ENCODE measurements at regions not wholly inside any gene's neighbourhood (a gene's known extent, or its start where the extent isn't known, plus 50 kb on each side); places are given as distances from the start of the nearest gene placed in this dataset.
A peak's percentile ranks its signal among the peaks of the same experiment; 100 is the strongest.

DNA sequence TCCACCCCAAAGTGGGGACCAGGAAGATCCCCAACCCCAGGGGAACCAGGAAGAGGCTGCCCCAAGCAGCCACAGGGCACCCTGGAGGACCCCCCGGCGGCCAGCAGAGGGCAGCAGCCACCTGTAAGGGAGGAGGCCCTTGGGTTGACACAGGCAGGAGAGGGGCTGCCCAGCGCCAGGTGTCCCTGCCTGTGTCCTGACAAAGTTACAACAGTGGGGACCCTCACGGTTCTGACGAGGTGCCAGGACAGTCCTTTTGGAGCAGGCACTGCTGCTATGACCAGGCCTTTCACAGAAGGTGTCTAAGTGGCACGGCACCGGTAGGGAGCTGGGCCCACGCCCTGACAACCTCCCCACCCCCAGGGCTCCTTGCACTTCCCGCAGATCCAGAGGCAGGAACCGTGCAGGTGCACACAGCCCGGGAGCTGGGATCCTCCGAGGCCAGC, 176.7 kb downstream of the BMP7 start:
- no peaks in the 10 kb centered on the region for H4K20me1 ChIP-seq (ENCODE audit: insufficient read depth)
- CTCF ChIA-PET = interaction anchor here (0.6 to 3.2 kb wide), 7 partner anchors 47 to 535 kb away, joined by 3 to 100 read pairs (median 4); partner anchors contain the start of gene RAE1
- H3K79me2 ChIP-seq (ENCODE audit: insufficient read depth, low read length) = no peaks in the 10 kb centered on the region
- H3K9me3 ChIP-seq (ENCODE audit: control insufficient read depth in 1 of 2, insufficient read depth in 1 of 2, low read depth in 1 of 2, low read length in 2 of 2) = no peaks in the 10 kb centered on the region
- no peak overlapping the region for H3K9ac ChIP-seq (ENCODE audit: low read length)
- H3K9me2 ChIP-seq (ENCODE audit: insufficient read depth) = no peaks in the 10 kb centered on the region
- POLR2A ChIA-PET = interaction anchor here (1.2 kb wide), 1 partner anchor 257 kb away, joined by 4 read pairs; no protein-coding TSS in a partner anchor
- BruUV-seq (replicated peaks) = no TSS peak
- H3K4me2 ChIP-seq (ENCODE audit: low read length) = peak overlapping the region; percentile 21
- TF ChIP-seq RAD21 (IDR thresholded peaks at IDR 0.05; ENCODE audit: low read depth) (peak; percentile 95), POLR2A (IDR thresholded peaks at IDR 0.05; ENCODE audit: borderline replicate concordance, extremely low read depth, insufficient read depth, insufficient read length) (no peak), EGR1 (IDR thresholded peaks at IDR 0.05; ENCODE audit: low read depth) (no peak), JUND (IDR thresholded peaks at IDR 0.05) (no peak), SRF (IDR thresholded peaks at IDR 0.05; ENCODE audit: low read depth) (no peak), TCF7L2 (IDR thresholded peaks at IDR 0.05; ENCODE audit: borderline replicate concordance, extremely low read depth, insufficient read depth, insufficient read length) (no peak), FOSL1 (IDR thresholded peaks at IDR 0.05; ENCODE audit: low read depth) (no peak)
- TF ChIP-seq, protein P1, sequence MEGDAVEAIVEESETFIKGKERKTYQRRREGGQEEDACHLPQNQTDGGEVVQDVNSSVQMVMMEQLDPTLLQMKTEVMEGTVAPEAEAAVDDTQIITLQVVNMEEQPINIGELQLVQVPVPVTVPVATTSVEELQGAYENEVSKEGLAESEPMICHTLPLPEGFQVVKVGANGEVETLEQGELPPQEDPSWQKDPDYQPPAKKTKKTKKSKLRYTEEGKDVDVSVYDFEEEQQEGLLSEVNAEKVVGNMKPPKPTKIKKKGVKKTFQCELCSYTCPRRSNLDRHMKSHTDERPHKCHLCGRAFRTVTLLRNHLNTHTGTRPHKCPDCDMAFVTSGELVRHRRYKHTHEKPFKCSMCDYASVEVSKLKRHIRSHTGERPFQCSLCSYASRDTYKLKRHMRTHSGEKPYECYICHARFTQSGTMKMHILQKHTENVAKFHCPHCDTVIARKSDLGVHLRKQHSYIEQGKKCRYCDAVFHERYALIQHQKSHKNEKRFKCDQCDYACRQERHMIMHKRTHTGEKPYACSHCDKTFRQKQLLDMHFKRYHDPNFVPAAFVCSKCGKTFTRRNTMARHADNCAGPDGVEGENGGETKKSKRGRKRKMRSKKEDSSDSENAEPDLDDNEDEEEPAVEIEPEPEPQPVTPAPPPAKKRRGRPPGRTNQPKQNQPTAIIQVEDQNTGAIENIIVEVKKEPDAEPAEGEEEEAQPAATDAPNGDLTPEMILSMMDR (IDR thresholded peaks at IDR 0.05 in 2 of 3, conservative IDR thresholded peaks at IDR 0.05 in 1 of 3; ENCODE audit: borderline replicate concordance in 1 of 3, insufficient read depth in 1 of 3, low read depth in 2 of 3, low read length in 2 of 3) = peak; percentile 90 to 97 (median 95)
- TF ChIP-seq, protein P2, sequence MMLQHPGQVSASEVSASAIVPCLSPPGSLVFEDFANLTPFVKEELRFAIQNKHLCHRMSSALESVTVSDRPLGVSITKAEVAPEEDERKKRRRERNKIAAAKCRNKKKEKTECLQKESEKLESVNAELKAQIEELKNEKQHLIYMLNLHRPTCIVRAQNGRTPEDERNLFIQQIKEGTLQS (IDR thresholded peaks at IDR 0.05) = no peak
- DNase-seq (ENCODE audit: low read depth, low spot score) = peak; percentile 34
- H3K27me3 ChIP-seq (ENCODE audit: insufficient read depth, low read length) = no peaks in the 10 kb centered on the region
- no peak overlapping the region for H2AFZ ChIP-seq (ENCODE audit: low read depth, low read length, poor library complexity, severe bottlenecking)
- RAD21 ChIA-PET (ENCODE audit: low non-redundant PET in 1 of 2, low total read pairs in 2 of 2, uncharacterized antibody in 2 of 2, unreplicated experiment in 2 of 2) = interaction anchor here (0.8 to 1.5 kb wide), 7 partner anchors 187 to 259 kb away, joined by 4 to 8 read pairs (median 4); no protein-coding TSS in a partner anchor
- peaks cover 2 to 23% of the 10 kb centered on the region in 2 experiments; a peak in 2 of 4 replicates for H3K4me1 ChIP-seq (ENCODE audit: control insufficient read depth in 1 of 2, insufficient read depth in 2 of 2, low read length in 2 of 2)
- intact Hi-C loops (cut with micrococcal nuclease) = loop anchor here (5.0 kb wide), 1 partner anchor 428 kb away; no protein-coding TSS in a partner anchor
- no peaks in the 10 kb centered on the region for H3K36me3 ChIP-seq (ENCODE audit: control insufficient read depth in 1 of 2, insufficient read depth in 2 of 2, low read length in 2 of 2)
- peak; percentile 89 for ATAC-seq
- H3K27ac ChIP-seq (ENCODE audit: low read depth, low read length) = no peak overlapping the region
- H3K4me3 ChIP-seq (replicated peaks in 1 of 2; ENCODE audit: low read depth in 1 of 2, low read length in 2 of 2) = no peak overlapping the region
